HL-60 (cell line): ENCODE measurements at regions not wholly inside any gene's neighbourhood (a gene's known extent, or its start where the extent isn't known, plus 50 kb on each side); places are given as distances from the start of the nearest gene placed in this dataset.

Source experiments
- DNase-seq, 2 experiments: peaks; one replicate each; pipeline ENCODE4 v3.0.0-alpha.2; 2010 to 2020; ENCODE audit warnings: low read depth in 1 of 2, low spot score in 1 of 2
- H3K27ac ChIP-seq: fragments of 250-450 bp; sonication (Bioruptor Pico); replicated peaks from 2 replicates; pipeline ENCODE4 v1.5.1; 2020; ENCODE audit warnings: mild to moderate bottlenecking, moderate library complexity
- H3K27me3 ChIP-seq: fragments of 250-450 bp; sonication (Bioruptor Pico); 2 replicates; pipeline ENCODE4 v1.5.1; 2021; ENCODE audit warnings: mild to moderate bottlenecking, moderate library complexity; ENCODE audit not compliant: insufficient read depth, poor library complexity, severe bottlenecking
- H3K4me3 ChIP-seq: replicated peaks from 2 replicates; pipeline ENCODE4 v1.5.1; 2011; ENCODE audit warnings: mild to moderate bottlenecking, control low read depth, low read length; ENCODE audit not compliant: insufficient read depth
- GABPA ChIP-seq: IDR thresholded peaks from 2 replicates; pipeline ENCODE4 v1.6.1; 2012; ENCODE audit warnings: low read depth
- POLR2AphosphoS5 ChIP-seq: IDR thresholded peaks from 2 replicates; pipeline ENCODE4 v1.6.1; 2012; ENCODE audit warnings: low read depth
- SPI1 ChIP-seq: IDR thresholded peaks from 2 replicates; pipeline ENCODE4 v1.6.1; 2012; ENCODE audit warnings: low read depth, mild to moderate bottlenecking, borderline replicate concordance
- TF ChIP-seq, protein P1 (sequence below): IDR thresholded peaks from 2 replicates; pipeline ENCODE4 v1.6.1; 2012; ENCODE audit warnings: low read depth; ENCODE audit not compliant: insufficient replicate concordance
- TF ChIP-seq, protein P2 (sequence below): IDR thresholded peaks from one replicate; pipeline ENCODE4 v1.5.1; 2011; ENCODE audit warnings: low read length, control low read depth, inconsistent platforms; ENCODE audit not compliant: insufficient read depth

DNA sequence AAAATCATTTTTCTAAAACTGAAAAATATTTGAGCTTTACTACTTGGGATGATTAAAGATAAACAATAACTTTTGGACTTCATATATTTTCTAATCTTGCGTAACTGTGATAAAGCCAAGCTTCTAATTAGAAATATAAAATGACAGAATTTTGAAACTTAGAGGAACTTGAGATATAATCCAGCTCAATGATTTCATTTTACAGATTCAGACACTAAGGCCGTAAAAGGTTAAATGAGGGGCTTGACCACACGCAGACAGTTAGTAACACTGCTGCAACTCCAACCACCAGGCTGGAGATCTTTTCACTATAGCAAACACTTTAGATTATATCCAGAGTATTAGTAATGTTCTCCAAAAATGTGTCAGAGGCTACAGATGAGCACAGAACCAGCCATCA is 445.5 kb downstream of the ZEB2 start:
- H3K4me3 ChIP-seq: no peak overlapping the region
- H3K27ac ChIP-seq: no peak overlapping the region
- no peak for DNase-seq
- TF ChIP-seq POLR2AphosphoS5 (no peak), SPI1 (no peak)
- TF ChIP-seq, protein P1, sequence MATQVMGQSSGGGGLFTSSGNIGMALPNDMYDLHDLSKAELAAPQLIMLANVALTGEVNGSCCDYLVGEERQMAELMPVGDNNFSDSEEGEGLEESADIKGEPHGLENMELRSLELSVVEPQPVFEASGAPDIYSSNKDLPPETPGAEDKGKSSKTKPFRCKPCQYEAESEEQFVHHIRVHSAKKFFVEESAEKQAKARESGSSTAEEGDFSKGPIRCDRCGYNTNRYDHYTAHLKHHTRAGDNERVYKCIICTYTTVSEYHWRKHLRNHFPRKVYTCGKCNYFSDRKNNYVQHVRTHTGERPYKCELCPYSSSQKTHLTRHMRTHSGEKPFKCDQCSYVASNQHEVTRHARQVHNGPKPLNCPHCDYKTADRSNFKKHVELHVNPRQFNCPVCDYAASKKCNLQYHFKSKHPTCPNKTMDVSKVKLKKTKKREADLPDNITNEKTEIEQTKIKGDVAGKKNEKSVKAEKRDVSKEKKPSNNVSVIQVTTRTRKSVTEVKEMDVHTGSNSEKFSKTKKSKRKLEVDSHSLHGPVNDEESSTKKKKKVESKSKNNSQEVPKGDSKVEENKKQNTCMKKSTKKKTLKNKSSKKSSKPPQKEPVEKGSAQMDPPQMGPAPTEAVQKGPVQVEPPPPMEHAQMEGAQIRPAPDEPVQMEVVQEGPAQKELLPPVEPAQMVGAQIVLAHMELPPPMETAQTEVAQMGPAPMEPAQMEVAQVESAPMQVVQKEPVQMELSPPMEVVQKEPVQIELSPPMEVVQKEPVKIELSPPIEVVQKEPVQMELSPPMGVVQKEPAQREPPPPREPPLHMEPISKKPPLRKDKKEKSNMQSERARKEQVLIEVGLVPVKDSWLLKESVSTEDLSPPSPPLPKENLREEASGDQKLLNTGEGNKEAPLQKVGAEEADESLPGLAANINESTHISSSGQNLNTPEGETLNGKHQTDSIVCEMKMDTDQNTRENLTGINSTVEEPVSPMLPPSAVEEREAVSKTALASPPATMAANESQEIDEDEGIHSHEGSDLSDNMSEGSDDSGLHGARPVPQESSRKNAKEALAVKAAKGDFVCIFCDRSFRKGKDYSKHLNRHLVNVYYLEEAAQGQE: no peak
- H3K27me3 ChIP-seq: no peaks in the 10 kb centered on the region

DNA sequence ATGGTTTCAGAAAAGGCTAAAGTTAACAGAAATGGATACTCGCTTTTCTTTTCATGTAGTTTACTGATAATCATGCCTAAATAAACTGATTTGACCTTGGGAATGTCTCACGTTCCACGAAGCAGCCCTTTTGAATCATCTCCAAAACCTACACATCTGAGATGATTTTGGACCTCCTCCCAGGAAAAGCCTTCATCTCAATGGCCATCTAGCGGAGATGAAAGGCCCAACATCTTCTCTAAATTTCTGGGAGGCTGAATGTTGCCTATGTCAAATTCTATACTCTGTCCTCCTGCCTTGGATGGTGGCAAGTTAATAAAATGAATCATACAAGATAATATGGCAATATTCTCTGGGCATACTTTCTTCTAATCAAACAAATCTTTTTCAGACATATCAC is 448.5 kb downstream of the ZEB2 start:
- no peak overlapping the region for H3K27ac ChIP-seq
- no peaks in the 10 kb centered on the region for H3K27me3 ChIP-seq
- H3K4me3 ChIP-seq: no peak overlapping the region
- TF ChIP-seq, protein P2, sequence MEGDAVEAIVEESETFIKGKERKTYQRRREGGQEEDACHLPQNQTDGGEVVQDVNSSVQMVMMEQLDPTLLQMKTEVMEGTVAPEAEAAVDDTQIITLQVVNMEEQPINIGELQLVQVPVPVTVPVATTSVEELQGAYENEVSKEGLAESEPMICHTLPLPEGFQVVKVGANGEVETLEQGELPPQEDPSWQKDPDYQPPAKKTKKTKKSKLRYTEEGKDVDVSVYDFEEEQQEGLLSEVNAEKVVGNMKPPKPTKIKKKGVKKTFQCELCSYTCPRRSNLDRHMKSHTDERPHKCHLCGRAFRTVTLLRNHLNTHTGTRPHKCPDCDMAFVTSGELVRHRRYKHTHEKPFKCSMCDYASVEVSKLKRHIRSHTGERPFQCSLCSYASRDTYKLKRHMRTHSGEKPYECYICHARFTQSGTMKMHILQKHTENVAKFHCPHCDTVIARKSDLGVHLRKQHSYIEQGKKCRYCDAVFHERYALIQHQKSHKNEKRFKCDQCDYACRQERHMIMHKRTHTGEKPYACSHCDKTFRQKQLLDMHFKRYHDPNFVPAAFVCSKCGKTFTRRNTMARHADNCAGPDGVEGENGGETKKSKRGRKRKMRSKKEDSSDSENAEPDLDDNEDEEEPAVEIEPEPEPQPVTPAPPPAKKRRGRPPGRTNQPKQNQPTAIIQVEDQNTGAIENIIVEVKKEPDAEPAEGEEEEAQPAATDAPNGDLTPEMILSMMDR: no peak
- TF ChIP-seq POLR2AphosphoS5 (no peak), SPI1 (no peak), GABPA (no peak)
- TF ChIP-seq, protein P1: no peak
- DNase-seq: no peak

DNA sequence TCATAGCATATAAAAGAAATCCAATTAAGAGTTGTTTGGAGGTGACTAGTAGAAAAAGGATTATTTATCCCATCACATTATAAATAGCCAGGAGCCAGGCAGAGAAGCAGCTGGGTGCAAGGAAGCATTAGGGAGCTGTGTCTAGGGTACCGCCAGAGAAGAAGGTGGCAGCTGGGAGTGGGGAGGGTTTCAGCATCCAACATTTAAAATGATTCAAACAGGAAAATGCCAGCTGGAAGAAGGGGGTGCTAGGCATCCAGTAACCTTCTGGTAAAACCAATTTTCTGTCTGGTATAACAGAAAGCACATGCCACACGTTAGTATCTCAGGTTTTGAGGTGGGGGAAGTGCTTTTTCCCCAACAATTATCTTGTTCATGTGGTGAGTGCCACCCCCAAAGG is 452.4 kb downstream of the ZEB2 start:
- H3K27me3 ChIP-seq: no peaks in the 10 kb centered on the region
- DNase-seq: no peak
- H3K4me3 ChIP-seq: no peak overlapping the region
- TF ChIP-seq POLR2AphosphoS5 (no peak), SPI1 (no peak), GABPA (no peak)
- TF ChIP-seq, protein P2: no peak
- TF ChIP-seq, protein P1: no peak
- no peak overlapping the region for H3K27ac ChIP-seq
